PFSK-1 (cell line): ENCODE measurements at regions not wholly inside any gene's neighbourhood (a gene's known extent, or its start where the extent isn't known, plus 50 kb on each side); places are given as distances from the start of the nearest gene placed in this dataset.

Experiments used
- FOXP2 ChIP-seq: optimal IDR thresholded peaks from 2 replicates; pipeline ENCODE3; 2011; ENCODE audit warnings: borderline replicate concordance, control low read depth, inconsistent platforms; ENCODE audit not compliant: insufficient read depth; ENCODE audit errors: extremely low read length, extremely low read depth
- POLR2AphosphoS5 ChIP-seq: IDR thresholded peaks from 2 replicates; pipeline ENCODE4 v1.6.1; 2012; ENCODE audit warnings: low read depth, mild to moderate bottlenecking, control low read depth, low read length, moderate library complexity
- SIN3A ChIP-seq: IDR thresholded peaks from 2 replicates; pipeline ENCODE4 v1.6.1; 2012; ENCODE audit warnings: mild to moderate bottlenecking, low read length, moderate library complexity, borderline replicate concordance; ENCODE audit not compliant: insufficient read depth
- TAF1 ChIP-seq: IDR thresholded peaks from 2 replicates; pipeline ENCODE4 v1.6.1; 2012; ENCODE audit warnings: low read length, control low read depth, borderline replicate concordance; ENCODE audit not compliant: insufficient read depth
- TF ChIP-seq, protein P1 (sequence below), 2 experiments: IDR thresholded peaks; 2 replicates each; pipeline versions ENCODE4 v1.6.1 to v1.8.0; 2011 to 2012; ENCODE audit warnings: low read depth in 2 of 2, low read length in 2 of 2, control low read depth in 1 of 2, inconsistent platforms in 1 of 2, mild to moderate bottlenecking in 1 of 2, moderate library complexity in 1 of 2; ENCODE audit not compliant: insufficient read depth in 1 of 2

DNA sequence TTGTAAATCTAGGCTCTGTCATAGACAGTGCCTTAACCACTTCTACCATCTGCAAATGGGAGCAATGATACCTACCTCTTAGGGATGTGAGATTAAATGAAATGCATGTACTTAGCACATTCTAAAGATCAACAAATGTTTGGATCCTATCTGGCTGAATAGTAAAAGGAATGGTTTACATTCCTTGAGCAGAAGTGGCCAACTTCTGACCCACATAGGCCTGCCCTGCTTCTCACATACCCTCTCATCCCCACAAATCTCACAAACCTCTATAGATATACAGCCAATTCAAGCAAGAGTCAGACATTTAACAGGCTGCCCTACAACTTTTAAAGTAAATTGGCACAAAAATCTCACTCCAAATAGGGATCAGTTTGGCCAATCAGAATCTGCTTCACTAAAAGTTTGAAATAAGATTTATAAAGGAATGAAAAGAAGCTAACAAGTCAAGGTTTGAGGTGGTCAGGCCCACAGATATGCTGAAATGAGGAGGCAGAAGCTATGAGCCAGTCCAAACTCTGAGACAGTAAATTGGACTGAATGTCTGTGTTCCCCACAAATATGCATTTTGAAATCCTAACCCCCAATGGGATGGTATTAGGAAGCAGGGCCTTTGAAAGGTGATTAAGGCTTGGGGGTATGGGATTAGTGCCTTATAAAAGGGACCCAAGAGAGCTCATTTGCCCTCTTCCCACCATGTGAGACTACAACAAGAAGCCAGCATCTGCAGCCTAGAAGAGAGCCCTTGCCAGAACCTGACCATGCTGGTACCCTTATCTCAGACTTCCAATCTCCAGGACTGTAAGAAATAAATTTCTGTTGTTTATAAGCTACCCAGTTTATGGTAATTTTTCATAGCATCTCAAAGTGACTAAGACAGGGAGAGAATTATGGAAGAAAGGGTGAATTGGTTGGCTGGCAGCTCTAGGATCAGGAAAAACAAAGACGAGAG lies 227.8 kb upstream of the RBMS1 start:
- no peak for TF ChIP-seq FOXP2
- TF ChIP-seq SIN3A: no peak

DNA sequence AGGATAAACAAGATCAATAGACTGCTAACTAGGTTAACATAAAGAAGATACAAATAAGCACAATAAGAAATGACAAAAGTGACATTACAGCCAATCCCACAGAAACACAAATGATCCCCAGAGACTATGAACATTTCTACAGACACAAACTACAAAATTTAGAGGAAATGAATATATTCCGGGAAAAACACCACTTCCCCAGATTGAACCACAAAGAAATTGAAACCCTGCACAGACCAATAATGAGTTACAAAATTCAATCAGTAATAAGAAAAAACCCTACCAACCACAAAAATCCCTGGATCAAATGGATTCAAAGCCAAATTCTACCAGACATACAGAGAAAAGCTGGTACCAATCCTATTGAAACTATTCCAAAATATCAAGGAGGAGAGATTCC lies 232.4 kb upstream of the RBMS1 start:
- TF ChIP-seq, protein P1, sequence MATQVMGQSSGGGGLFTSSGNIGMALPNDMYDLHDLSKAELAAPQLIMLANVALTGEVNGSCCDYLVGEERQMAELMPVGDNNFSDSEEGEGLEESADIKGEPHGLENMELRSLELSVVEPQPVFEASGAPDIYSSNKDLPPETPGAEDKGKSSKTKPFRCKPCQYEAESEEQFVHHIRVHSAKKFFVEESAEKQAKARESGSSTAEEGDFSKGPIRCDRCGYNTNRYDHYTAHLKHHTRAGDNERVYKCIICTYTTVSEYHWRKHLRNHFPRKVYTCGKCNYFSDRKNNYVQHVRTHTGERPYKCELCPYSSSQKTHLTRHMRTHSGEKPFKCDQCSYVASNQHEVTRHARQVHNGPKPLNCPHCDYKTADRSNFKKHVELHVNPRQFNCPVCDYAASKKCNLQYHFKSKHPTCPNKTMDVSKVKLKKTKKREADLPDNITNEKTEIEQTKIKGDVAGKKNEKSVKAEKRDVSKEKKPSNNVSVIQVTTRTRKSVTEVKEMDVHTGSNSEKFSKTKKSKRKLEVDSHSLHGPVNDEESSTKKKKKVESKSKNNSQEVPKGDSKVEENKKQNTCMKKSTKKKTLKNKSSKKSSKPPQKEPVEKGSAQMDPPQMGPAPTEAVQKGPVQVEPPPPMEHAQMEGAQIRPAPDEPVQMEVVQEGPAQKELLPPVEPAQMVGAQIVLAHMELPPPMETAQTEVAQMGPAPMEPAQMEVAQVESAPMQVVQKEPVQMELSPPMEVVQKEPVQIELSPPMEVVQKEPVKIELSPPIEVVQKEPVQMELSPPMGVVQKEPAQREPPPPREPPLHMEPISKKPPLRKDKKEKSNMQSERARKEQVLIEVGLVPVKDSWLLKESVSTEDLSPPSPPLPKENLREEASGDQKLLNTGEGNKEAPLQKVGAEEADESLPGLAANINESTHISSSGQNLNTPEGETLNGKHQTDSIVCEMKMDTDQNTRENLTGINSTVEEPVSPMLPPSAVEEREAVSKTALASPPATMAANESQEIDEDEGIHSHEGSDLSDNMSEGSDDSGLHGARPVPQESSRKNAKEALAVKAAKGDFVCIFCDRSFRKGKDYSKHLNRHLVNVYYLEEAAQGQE (IDR thresholded peaks at IDR 0.05; ENCODE audit: insufficient read depth in 1 of 2, low read depth in 2 of 2, low read length in 2 of 2): no peak
- TF ChIP-seq FOXP2 (no peak), POLR2AphosphoS5 (no peak), TAF1 (no peak), SIN3A (no peak)

DNA sequence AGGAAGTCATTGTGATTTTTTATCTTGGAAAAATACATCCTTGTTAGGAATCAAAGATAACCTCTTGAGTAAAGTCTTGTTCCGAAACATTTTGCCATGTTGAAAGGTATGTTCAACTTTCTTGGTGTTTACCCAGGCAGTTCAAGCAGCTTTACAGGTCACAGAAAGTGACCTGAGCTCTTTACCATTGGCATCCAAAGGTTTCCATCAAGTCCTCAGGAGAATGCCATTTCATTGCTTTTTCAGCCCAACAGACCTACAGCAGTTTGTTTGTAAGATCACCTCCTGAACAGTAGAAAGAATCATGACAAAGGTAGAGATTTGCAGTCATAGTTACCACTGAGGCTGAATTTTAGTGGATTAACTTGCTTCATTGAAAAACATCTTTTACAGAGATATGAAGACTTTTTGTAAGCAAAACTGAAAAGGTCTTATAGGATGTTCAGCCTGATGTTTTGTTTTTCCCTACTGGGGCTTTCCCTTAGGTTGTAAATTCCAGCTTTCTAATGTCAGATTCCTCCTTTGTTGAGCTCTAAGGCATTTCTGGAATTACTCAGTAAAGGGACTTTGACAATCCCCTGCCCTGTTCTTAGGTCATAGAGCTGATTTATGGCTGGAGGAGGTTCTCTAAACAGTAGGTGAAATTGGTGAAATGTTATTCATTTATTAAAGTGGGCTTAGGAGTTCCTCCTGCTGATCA lies 236.8 kb upstream of the RBMS1 start:
- no peak for TF ChIP-seq POLR2AphosphoS5
- TF ChIP-seq FOXP2: no peak
- no peak for TF ChIP-seq SIN3A
- no peak for TF ChIP-seq TAF1
- TF ChIP-seq, protein P1 (IDR thresholded peaks at IDR 0.05; ENCODE audit: insufficient read depth in 1 of 2, low read depth in 2 of 2, low read length in 2 of 2): no peak

DNA sequence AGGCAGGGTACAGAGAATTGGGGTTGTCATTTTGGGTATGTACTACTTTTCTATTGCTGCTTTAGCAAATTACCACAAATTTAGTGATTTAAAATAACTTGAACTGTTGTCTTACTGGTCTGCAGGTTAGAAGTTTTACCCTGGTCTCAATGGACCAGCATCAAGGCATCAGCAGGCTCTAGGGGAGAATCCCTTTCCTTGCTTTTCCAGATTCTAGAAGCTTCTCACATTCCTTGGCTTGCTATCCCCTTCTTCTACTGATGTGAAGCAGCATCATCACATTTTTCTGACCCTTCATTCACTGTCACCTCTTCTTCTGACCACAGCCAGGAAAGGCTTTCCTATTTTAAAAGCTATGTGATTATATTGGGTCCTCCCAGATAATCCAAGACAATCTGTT lies 237.8 kb upstream of the RBMS1 start:
- TF ChIP-seq FOXP2 (no peak), SIN3A (no peak), TAF1 (no peak), POLR2AphosphoS5 (no peak)
- TF ChIP-seq, protein P1 (IDR thresholded peaks at IDR 0.05; ENCODE audit: insufficient read depth in 1 of 2, low read depth in 2 of 2, low read length in 2 of 2): no peak

DNA sequence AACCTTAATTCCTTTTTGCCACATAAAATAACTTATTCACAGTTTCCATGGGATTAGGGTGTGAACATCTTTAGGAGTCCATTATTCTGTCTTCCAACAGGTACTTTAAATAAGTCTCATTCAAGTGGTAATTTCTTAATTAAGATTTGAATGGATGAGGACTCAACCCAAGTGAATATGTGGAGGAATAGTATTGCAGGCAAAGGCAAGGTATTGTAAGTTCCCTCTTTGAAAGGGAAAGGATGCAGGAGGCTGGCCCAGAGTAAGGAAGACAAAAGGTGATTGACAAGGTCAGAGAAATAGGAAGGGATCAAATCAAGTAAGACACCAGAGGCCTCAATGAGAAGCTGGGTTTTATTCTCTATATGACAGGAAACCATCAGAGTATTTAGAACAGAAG lies 238.2 kb upstream of the RBMS1 start:
- TF ChIP-seq, protein P1 (IDR thresholded peaks at IDR 0.05; ENCODE audit: insufficient read depth in 1 of 2, low read depth in 2 of 2, low read length in 2 of 2): no peak
- TF ChIP-seq FOXP2 (no peak), POLR2AphosphoS5 (no peak), TAF1 (no peak), SIN3A (no peak)
